HUES64 (cell line): ENCODE measurements at regions not wholly inside any gene's neighbourhood (a gene's known extent, or its start where the extent isn't known, plus 50 kb on each side); places are given as distances from the start of the nearest gene placed in this dataset.
"Not testable (repeated sequence)": the region's sequence is repeated elsewhere in the genome, so short reads cannot be mapped to it uniquely, and the experiment has no call there.

Experiments
- H3K27ac ChIP-seq: 2 replicates; pipeline ENCODE4 v1.7.0; 2013; ENCODE audit warnings: low read depth, low read length, inconsistent platforms
- H3K27me3 ChIP-seq: 2 replicates; pipeline ENCODE4 v1.6.1; 2013; ENCODE audit warnings: mild to moderate bottlenecking, low read length; ENCODE audit not compliant: insufficient read depth
- H3K36me3 ChIP-seq: 2 replicates; pipeline ENCODE4 v1.6.1; 2013; ENCODE audit warnings: mild to moderate bottlenecking, low read length; ENCODE audit not compliant: insufficient read depth
- H3K4me1 ChIP-seq: 2 replicates; pipeline ENCODE4 v1.6.1; 2013; ENCODE audit warnings: mild to moderate bottlenecking, low read length, moderate library complexity; ENCODE audit not compliant: insufficient read depth
- H3K4me3 ChIP-seq: 2 replicates; pipeline ENCODE4 v1.5.1; 2013; ENCODE audit warnings: mild to moderate bottlenecking, low read length, moderate library complexity
- H3K9ac ChIP-seq: 2 replicates; pipeline ENCODE4 v1.6.1; 2013; ENCODE audit warnings: mild to moderate bottlenecking, low read depth, low read length
- H3K9me3 ChIP-seq: 2 replicates; pipeline ENCODE4 v1.6.1; 2013; ENCODE audit warnings: low read depth, low read length; ENCODE audit not compliant: insufficient read depth
- WGBS: fragments of 150-250, 120-280 bp; methylation state at CpG from one replicate; pipeline ENCODE4 v1.1.7; 2013; ENCODE audit warnings: missing lambda C conversion rate; 5-methylcytosine and 5-hydroxymethylcytosine counted together

DNA sequence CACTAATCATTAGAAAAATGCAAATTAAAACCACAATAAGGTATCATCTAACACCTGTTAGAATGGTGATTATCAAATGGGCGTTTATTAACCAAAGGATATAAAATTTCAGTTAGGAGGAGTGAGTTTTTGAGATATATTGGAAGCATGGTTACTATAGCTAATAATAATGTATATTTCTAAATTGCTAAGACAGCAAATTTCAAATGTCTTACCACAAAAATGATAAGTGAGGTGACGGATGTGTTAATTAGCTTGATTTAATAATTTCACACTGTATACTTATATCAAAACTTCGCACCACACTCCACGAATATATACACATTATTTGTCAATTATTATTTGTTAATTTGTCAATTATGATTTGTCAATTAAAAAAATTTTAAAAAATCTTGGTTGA, 227.2 kb upstream of the DDX18 start:
- H3K9ac ChIP-seq: no peak overlapping the region
- H3K4me3 ChIP-seq: no peak overlapping the region
- no peaks in the 10 kb centered on the region for H3K27me3 ChIP-seq
- peaks cover 15% of the 10 kb centered on the region; the same call in 1 of the 2 replicates for H3K9me3 ChIP-seq
- H3K4me1 ChIP-seq: no peaks in the 10 kb centered on the region
- no peaks in the 10 kb centered on the region for H3K36me3 ChIP-seq
- 67% methylated on average over 1 of the region's 4 CpGs for WGBS
- H3K27ac ChIP-seq: no peak overlapping the region

DNA sequence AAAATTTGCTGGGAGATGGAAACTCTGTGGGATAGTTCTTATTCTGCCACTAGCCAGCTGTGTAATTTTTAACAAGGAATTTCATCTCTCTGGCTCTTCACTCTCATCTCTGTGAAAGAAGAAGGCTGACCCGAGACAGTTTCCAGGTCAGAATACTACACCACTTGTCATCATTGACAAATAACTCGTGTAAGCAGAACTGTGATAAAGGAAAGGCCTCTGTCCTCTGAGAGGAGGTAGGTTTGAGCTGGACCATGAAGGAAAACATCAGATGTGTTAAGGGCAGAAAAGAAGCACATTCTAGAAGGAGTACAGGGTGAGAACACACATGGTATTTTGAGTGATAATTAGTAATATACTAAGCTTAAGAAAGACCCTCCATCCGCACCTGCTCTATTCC, 211.4 kb upstream of the DDX18 start:
- Histone ChIP-seq H3K27ac (no peak overlapping the region), H3K9ac (no peak overlapping the region), H3K4me1 (peaks cover 9% of the 10 kb centered on the region), H3K9me3 (no peaks in the 10 kb centered on the region), H3K4me3 (no peak overlapping the region), H3K36me3 (0 out of 2 replicates have a peak, but pooled peaks cover 3% of the 10 kb centered on the region), H3K27me3 (no peaks in the 10 kb centered on the region)
- WGBS: 88% methylated on average over 3 of the region's 3 CpGs

DNA sequence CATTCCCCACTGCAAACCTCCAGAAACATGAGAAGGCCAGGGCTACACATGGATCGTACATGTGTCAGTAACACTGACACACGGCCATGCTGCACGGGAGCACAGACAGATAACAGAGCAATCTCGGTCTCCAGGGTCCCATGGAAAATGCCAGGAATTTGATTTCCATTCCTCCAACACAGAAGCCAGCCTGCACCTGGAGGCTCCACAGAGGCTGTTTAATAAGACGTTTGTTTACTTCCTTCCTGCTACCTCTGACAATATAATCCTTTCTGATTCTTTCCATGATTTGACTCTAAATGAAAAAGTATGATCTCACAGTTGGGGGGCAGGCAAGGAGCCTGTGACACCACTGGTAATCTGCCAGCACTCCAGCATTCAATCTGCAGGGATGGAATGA, 210.9 kb upstream of the DDX18 start:
- H3K9me3 ChIP-seq: no peaks in the 10 kb centered on the region
- H3K4me3 ChIP-seq: no peak overlapping the region
- no peak overlapping the region for H3K9ac ChIP-seq
- WGBS: 89% methylated on average over 5 of the region's 5 CpGs
- H3K27me3 ChIP-seq: no peaks in the 10 kb centered on the region
- H3K4me1 ChIP-seq: peaks cover 9% of the 10 kb centered on the region
- H3K27ac ChIP-seq: no peak overlapping the region
- H3K36me3 ChIP-seq: 0 out of 2 replicates have a peak, but pooled peaks cover 3% of the 10 kb centered on the region

DNA sequence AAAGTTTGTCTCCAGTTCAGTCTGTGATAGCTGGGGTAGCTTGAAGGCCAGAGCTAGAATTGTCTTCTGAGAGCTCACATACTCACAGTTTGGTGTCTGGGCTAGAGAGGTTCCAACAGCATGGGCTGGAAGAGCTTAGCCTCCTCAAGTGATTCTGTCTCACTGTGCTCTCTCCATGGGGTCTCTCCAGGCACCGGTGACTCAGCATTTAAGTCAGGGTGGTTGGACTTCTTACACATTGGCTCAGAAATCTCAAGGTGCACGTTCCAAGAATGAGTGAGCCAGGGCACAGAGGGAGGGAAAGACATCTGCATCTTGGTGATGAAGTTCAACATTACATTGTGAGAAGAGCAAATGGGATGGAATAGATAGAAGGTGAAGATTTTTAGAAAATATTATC, 207.3 kb upstream of the DDX18 start:
- no peak overlapping the region for H3K27ac ChIP-seq
- H3K27me3 ChIP-seq: no peaks in the 10 kb centered on the region
- 0 out of 2 replicates have a peak, but pooled peaks cover 3% of the 10 kb centered on the region for H3K36me3 ChIP-seq
- no peak overlapping the region for H3K4me3 ChIP-seq
- peaks cover 9% of the 10 kb centered on the region for H3K4me1 ChIP-seq
- no peaks in the 10 kb centered on the region for H3K9me3 ChIP-seq
- H3K9ac ChIP-seq: no peak overlapping the region
- WGBS: 68% methylated on average over 2 of the region's 2 CpGs

- H3K9ac ChIP-seq: no peak overlapping the region
- no peaks in the 10 kb centered on the region for H3K27me3 ChIP-seq
- WGBS: 96% methylated on average over 5 of the region's 5 CpGs
- no peak overlapping the region for H3K4me3 ChIP-seq
- H3K9me3 ChIP-seq: no peaks in the 10 kb centered on the region
- H3K36me3 ChIP-seq: no peaks in the 10 kb centered on the region
- H3K27ac ChIP-seq: no peak overlapping the region
- H3K4me1 ChIP-seq: 0 out of 2 replicates have a peak, but pooled peaks cover 7% of the 10 kb centered on the region
Observed at GRCh38 chr2:117613101-117613500, 201.4 kb upstream of the DDX18 start.

DNA sequence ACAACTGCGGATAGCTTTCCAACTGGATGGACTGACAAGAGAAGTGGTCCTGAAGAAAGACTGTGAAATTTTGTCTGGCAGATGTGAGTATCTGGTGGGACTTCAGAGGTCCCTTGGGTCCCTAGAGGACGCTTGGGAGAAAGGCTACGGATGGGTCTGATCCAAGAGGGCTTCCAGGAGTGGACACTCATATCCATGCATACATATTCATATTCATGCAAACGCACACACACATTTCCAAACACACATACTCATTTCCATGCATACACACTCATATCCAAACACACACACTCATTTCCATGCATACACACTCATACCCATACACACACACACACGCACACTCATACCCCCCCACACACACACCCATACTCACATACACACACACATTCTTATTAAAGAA, 200.2 kb upstream of the DDX18 start:
- Histone ChIP-seq H3K36me3 (no peaks in the 10 kb centered on the region), H3K4me3 (no peak overlapping the region), H3K27me3 (no peaks in the 10 kb centered on the region), H3K9ac (no peak overlapping the region), H3K27ac (no peak overlapping the region), H3K9me3 (no peaks in the 10 kb centered on the region), H3K4me1 (0 out of 2 replicates have a peak, but pooled peaks cover 7% of the 10 kb centered on the region)
- 97% methylated on average over 5 of the region's 5 CpGs for WGBS

- WGBS: 68% methylated on average over 1 of the region's 1 CpG
- H3K4me1 ChIP-seq: 0 out of 2 replicates have a peak, but pooled peaks cover 7% of the 10 kb centered on the region
- no peaks in the 10 kb centered on the region for H3K36me3 ChIP-seq
- no peak overlapping the region for H3K27ac ChIP-seq
- H3K9ac ChIP-seq: no peak overlapping the region
- H3K4me3 ChIP-seq: no peak overlapping the region
- no peaks in the 10 kb centered on the region for H3K27me3 ChIP-seq
- H3K9me3 ChIP-seq: no peaks in the 10 kb centered on the region
Observed at GRCh38 chr2:117614823-117615534, 199.5 kb upstream of the DDX18 start.

- H3K9me3 ChIP-seq: no peaks in the 10 kb centered on the region
- no peak overlapping the region for H3K9ac ChIP-seq
- no peak overlapping the region for H3K27ac ChIP-seq
- H3K36me3 ChIP-seq: no peaks in the 10 kb centered on the region
- WGBS: 100% methylated on average over 2 of the region's 2 CpGs
- H3K4me3 ChIP-seq: no peak overlapping the region
- H3K4me1 ChIP-seq: 0 out of 2 replicates have a peak, but pooled peaks cover 16% of the 10 kb centered on the region
- no peaks in the 10 kb centered on the region for H3K27me3 ChIP-seq
Observed at GRCh38 chr2:117618607-117619006, 195.9 kb upstream of the DDX18 start.

GRCh38 chr2:117621326-117621725, 193.2 kb upstream of the DDX18 start:
- Histone ChIP-seq H3K4me3 (peak overlapping the region; percentile 62; the same call in 1 of the 2 replicates), H3K27ac (no peak overlapping the region), H3K9ac (no peak overlapping the region), H3K4me1 (0 out of 2 replicates have a peak, but pooled peaks cover 9% of the 10 kb centered on the region), H3K9me3 (no peaks in the 10 kb centered on the region), H3K36me3 (no peaks in the 10 kb centered on the region), H3K27me3 (no peaks in the 10 kb centered on the region)

DNA sequence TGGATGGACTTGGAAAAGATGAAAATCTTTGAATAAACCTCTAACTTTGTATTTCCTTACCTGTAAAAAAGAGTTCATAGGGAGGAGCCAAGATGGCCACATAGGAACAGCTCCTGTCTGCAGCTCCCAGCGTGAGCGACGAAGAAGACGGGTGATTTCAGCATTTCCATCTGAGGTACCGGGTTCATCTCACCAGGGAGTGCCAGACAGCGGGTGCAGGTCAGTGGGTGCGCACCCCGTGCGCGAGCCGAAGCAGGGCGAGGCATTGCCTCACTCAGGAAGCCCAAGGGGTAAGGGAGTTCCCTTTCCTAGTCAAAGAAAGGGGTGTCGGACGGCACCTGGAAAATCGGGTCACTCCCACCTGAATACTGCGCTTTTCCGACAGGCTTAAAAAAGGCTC, 191.3 kb upstream of the DDX18 start:
- 48% methylated on average over 17 of the region's 17 CpGs for WGBS
- H3K9ac ChIP-seq: peak overlapping the region; percentile 92

DNA sequence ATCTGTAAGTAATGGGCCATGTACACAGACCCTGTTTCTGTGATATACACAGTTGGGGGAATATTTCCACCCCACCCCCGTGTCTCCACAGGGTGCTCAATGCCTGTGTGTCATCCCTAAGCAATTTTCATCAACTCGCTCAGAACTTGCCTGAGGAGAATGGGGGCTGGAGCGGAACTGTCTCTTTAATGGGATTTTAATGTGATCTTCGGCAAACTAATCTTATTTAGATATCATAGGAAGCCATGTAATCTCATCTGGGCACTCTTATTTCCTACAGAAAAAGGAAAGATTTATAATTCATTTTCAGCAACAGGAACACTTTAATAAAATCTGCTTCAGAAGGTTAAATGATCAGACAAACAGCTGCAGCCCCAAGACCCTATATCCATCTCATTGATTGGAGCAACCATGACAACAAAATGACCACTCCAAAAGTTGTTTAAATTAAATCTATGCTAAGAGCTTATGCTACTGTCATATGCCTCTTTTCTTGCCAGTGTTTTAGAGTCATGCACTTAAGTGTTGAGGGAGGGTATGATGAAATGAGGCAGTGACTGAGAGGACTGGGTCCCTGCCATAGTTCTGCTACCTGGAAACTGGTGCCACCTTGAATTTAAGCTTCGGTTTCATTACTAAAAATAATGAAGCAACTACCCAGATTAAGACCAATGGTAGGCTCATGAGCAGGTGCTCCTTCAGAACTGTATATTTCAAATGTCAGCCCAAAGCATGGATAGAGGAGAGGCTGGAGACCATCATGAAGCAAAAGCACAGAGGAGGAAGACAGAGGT, 183.1 kb upstream of the DDX18 start:
- WGBS: 82% methylated on average over 3 of the region's 5 CpGs
- Histone ChIP-seq H3K9ac (no peak overlapping the region), H3K27me3 (no peaks in the 10 kb centered on the region), H3K9me3 (no peaks in the 10 kb centered on the region), H3K4me3 (no peak overlapping the region), H3K27ac (no peak overlapping the region), H3K4me1 (no peaks in the 10 kb centered on the region), H3K36me3 (no peaks in the 10 kb centered on the region)

More for the DNA sequence above, 191.3 kb upstream of the DDX18 start:
- Histone ChIP-seq H3K27ac (peak overlapping the region; percentile 66; the same call in 1 of the 2 replicates), H3K4me3 (peak overlapping the region; percentile 62)
- H3K27me3 ChIP-seq, H3K9me3 ChIP-seq, H3K4me1 ChIP-seq, H3K36me3 ChIP-seq: not testable (repeated sequence)
